DND-41 (cell line): ENCODE measurements at regions not wholly inside any gene's neighbourhood (a gene's known extent, or its start where the extent isn't known, plus 50 kb on each side); places are given as distances from the start of the nearest gene placed in this dataset.

Source experiments
- EZH2 ChIP-seq: IDR thresholded peaks from 3 replicates; pipeline ENCODE4 v1.6.1; 2012; ENCODE audit warnings: borderline replicate concordance, low read depth, mild to moderate bottlenecking, moderate library complexity, low read length, inconsistent platforms; ENCODE audit not compliant: severe bottlenecking
- TF ChIP-seq, protein P1 (sequence below): IDR thresholded peaks from 2 replicates; pipeline ENCODE4 v1.5.1; 2012; ENCODE audit warnings: borderline replicate concordance, low read length, moderate library complexity, mild to moderate bottlenecking; ENCODE audit not compliant: poor library complexity, severe bottlenecking; ENCODE audit errors: extremely low read depth

DNA sequence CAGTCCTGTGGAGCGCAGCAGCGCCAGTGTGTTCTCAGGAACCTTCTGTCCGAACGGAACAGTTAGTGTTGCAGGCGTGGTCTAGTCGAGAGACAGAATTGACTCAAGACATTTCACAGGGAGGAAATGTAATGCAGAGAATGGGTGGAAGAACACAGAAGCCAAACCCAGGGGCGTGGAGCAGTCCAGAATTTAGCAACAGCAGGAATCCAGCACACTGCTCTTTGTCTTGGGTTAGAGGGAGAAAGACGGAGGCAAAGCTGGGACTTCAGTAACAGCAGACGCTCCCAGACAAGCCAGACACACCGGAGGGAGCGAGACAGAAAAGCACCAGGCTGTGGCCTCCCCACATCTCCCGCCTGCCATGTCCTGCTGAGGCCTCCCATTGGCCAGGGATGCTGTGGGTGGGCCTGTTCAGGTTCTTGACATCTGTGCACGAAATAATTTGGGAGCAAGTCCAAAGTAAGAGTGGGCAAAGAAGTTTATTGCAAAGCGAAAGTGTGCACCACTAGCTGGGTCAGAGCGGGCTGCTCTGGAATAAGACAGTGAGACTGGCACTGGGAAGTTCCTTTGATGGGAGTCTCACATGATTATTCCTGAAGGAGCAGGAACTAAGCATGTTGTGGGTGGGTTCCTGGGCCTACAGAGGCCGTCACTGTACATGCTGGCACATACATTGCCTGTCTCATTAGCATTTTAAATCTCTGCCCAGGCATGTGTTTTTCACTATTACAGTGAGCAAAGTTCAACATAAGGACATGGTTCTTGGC lies 339.3 kb upstream of the SFSWAP start:
- TF ChIP-seq, protein P1, sequence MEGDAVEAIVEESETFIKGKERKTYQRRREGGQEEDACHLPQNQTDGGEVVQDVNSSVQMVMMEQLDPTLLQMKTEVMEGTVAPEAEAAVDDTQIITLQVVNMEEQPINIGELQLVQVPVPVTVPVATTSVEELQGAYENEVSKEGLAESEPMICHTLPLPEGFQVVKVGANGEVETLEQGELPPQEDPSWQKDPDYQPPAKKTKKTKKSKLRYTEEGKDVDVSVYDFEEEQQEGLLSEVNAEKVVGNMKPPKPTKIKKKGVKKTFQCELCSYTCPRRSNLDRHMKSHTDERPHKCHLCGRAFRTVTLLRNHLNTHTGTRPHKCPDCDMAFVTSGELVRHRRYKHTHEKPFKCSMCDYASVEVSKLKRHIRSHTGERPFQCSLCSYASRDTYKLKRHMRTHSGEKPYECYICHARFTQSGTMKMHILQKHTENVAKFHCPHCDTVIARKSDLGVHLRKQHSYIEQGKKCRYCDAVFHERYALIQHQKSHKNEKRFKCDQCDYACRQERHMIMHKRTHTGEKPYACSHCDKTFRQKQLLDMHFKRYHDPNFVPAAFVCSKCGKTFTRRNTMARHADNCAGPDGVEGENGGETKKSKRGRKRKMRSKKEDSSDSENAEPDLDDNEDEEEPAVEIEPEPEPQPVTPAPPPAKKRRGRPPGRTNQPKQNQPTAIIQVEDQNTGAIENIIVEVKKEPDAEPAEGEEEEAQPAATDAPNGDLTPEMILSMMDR, result no peak
- TF ChIP-seq EZH2, result no peak
